ENCODE measurements at regions not wholly inside any gene's neighbourhood (a gene's known extent, or its start where the extent isn't known, plus 50 kb on each side); places are given as distances from the start of the nearest gene placed in this dataset.
"Not testable (repeated sequence)": the region's sequence is repeated elsewhere in the genome, so short reads cannot be mapped to it uniquely, and the experiment has no call there.

DNA sequence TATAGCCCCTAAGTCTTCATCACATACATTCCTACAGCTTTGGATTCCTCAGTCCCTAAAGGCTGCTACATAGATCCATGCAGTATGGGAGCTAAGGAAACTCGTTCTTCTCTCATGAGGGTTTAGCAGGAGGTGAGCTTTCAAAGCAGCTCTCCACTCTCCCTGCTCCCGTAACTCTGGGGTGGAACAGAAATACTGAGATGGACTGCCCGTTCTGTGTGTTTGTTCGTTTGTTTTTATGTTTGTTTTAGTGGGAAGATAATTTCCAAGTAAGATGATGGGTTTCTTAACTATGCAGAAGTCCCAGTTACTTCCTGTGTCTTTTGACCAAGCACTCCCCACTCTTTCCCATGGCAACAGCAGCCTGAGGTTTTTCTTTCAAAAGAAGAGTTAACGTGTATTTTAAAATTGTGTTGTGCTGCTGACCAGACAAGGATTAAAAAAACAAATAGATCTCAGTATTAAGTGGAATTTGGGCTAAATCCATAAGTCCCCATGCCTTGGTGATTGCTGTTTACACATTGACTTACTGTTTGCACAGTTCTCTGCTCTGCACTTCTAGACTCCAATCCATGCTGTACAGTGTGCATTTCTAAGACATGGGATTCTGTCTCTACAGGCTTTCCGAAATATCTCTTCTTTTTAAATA, 156.4 kb upstream of the SH3BP4 start:
- Histone ChIP-seq H3K27me3 (no peaks in the 10 kb centered on the region), H3K9me3 (no peaks in the 10 kb centered on the region), H3K36me3 (no peaks in the 10 kb centered on the region), H3K27ac (no peak overlapping the region), H3K4me3 (no peak overlapping the region), H3K4me1 (no peaks in the 10 kb centered on the region)
- TF ChIP-seq POLR2AphosphoS5 (IDR thresholded peaks at IDR 0.05; ENCODE audit: insufficient read depth in 1 of 2, low read depth in 1 of 2) (no peak), CTCF (IDR thresholded peaks at IDR 0.05) (no peak), POLR2A (IDR thresholded peaks at IDR 0.05) (no peak)
- intact Hi-C loops (cut with DNase I) = no loop called here
- DNase-seq (ENCODE audit: extremely low spot score in 2 of 2) = no peak

- Histone ChIP-seq H3K36me3 (no peaks in the 10 kb centered on the region), H3K27ac (no peak overlapping the region), H3K4me3 (no peak overlapping the region), H3K4me1 (no peaks in the 10 kb centered on the region), H3K9me3 (no peaks in the 10 kb centered on the region), H3K27me3 (no peaks in the 10 kb centered on the region)
- intact Hi-C loops (cut with DNase I) = no loop called here
- no peak for TF ChIP-seq POLR2AphosphoS5 (IDR thresholded peaks at IDR 0.05; ENCODE audit: insufficient read depth in 1 of 2, low read depth in 1 of 2)
- TF ChIP-seq CTCF (IDR thresholded peaks at IDR 0.05) = no peak
- no peak for TF ChIP-seq POLR2A (IDR thresholded peaks at IDR 0.05)
- no peak for DNase-seq (ENCODE audit: extremely low spot score in 2 of 2)
Observed at GRCh38 chr2:234794866-234795265, 157.0 kb upstream of the SH3BP4 start.

GRCh38 chr2:234793212-234793785, 158.5 kb upstream of the SH3BP4 start:
- no peak for TF ChIP-seq POLR2AphosphoS5 (IDR thresholded peaks at IDR 0.05; ENCODE audit: insufficient read depth in 1 of 2, low read depth in 1 of 2)
- intact Hi-C loops (cut with DNase I) = no loop called here
- Histone ChIP-seq H3K9me3 (no peaks in the 10 kb centered on the region), H3K36me3 (no peaks in the 10 kb centered on the region), H3K4me1 (no peaks in the 10 kb centered on the region), H3K27me3 (no peaks in the 10 kb centered on the region), H3K27ac (no peak overlapping the region), H3K4me3 (no peak overlapping the region)
- DNase-seq (ENCODE audit: extremely low spot score in 2 of 2) = no peak

DNA sequence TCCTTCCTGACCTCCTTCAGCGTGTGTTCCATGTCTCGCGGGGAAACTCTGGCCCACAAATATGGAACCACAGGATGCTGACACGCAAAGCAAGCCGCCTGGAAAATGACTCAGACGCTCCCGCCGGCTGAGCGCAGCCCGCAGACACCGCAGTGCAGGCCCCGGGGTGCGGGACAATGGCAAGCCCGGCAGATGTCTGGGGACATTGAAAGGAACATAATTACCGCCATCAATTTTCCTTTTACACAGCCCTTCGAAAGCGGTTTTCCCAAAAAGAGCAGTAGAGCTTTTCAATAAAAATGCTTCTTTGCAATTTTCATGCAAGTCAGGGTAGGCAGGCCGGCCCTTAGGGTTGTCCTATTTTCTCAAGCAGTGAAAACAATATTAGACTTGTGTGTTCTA, 159.2 kb upstream of the SH3BP4 start:
- TF ChIP-seq POLR2A (IDR thresholded peaks at IDR 0.05) (no peak), POLR2AphosphoS5 (IDR thresholded peaks at IDR 0.05; ENCODE audit: insufficient read depth in 1 of 2, low read depth in 1 of 2) (no peak), CTCF (IDR thresholded peaks at IDR 0.05) (no peak)
- intact Hi-C loops (cut with DNase I) = no loop called here
- no peaks in the 10 kb centered on the region for H3K36me3 ChIP-seq

GRCh38 chr2:234792096-234792495, 159.7 kb upstream of the SH3BP4 start:
- H3K27ac ChIP-seq; H3K36me3 ChIP-seq; H3K27me3 ChIP-seq; H3K4me3 ChIP-seq; H3K9me3 ChIP-seq; intact Hi-C loops (cut with DNase I); DNase-seq (ENCODE audit: extremely low spot score in 2 of 2); H3K4me1 ChIP-seq: not testable (repeated sequence)

More for the DNA sequence above, 159.2 kb upstream of the SH3BP4 start:
- Histone ChIP-seq H3K4me3 (no peak overlapping the region), H3K27me3 (no peaks in the 10 kb centered on the region), H3K4me1 (no peaks in the 10 kb centered on the region), H3K9me3 (no peaks in the 10 kb centered on the region), H3K27ac (no peak overlapping the region)
- DNase-seq (ENCODE audit: extremely low spot score in 2 of 2) = no peak

DNA sequence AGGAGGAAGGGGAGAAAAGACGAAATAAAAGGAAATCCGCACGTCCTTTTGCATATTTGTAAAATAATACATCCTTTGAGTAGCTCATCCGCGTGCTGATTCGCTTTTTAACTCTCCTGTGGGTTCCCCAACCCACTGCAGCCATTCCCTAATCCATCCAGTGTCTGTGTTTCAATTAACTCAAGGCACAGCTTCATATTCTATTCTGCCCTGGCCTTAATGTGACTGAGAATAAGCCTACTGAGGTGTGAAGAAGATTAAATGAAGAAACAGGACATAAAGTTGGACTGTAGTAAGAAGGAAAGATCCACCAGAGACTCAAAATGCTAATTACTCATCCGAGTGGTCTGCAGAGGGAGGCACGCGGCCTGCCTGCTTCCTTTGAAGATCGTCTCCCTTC, 161.4 kb upstream of the SH3BP4 start:
- H3K27me3 ChIP-seq = no peaks in the 10 kb centered on the region
- no peaks in the 10 kb centered on the region for H3K4me1 ChIP-seq
- H3K9me3 ChIP-seq = no peaks in the 10 kb centered on the region

More for the DNA sequence above, 161.4 kb upstream of the SH3BP4 start:
- Histone ChIP-seq H3K27ac (no peak overlapping the region), H3K4me3 (no peak overlapping the region), H3K36me3 (no peaks in the 10 kb centered on the region)
- no peak for TF ChIP-seq POLR2A (IDR thresholded peaks at IDR 0.05)
- no peak for TF ChIP-seq POLR2AphosphoS5 (IDR thresholded peaks at IDR 0.05; ENCODE audit: insufficient read depth in 1 of 2, low read depth in 1 of 2)
- no peak for TF ChIP-seq CTCF (IDR thresholded peaks at IDR 0.05)
- intact Hi-C loops (cut with DNase I) = no loop called here
- no peak for DNase-seq (ENCODE audit: extremely low spot score in 2 of 2)

Data from vagina (tissue), 2 donors.